GM12878 (cell line): ENCODE measurements at regions not wholly inside any gene's neighbourhood (a gene's known extent, or its start where the extent isn't known, plus 50 kb on each side); places are given as distances from the start of the nearest gene placed in this dataset.

Experiments
- ATAC-seq: fragments of 200-7000 bp; cut with Tn5 transposase; 3 replicates; pipeline ENCODE4 v1.9.1; 2020; ENCODE audit warnings: mild to moderate bottlenecking, moderate library complexity
- BruUV-seq: library from RNA; stranded (reverse); fragments of 400-500 nt; replicated peaks from 2 replicates; lab custom pipeline; 2021; lab: Mats Ljungman, UMichigan
- CTCF ChIA-PET: fragments of 300-600 bp; sonication (Branson Sonifier 250); formaldehyde crosslinking; extraction: SDS; loops from one replicate; lab custom pipeline; 2021; ENCODE audit warnings: inconsistent platforms; lab: Yijun Ruan, JAX
- POLR2A ChIA-PET: fragments of 350-600 bp; formaldehyde crosslinking; extraction: SDS; loops from one replicate; lab custom pipeline; 2021; ENCODE audit warnings: inconsistent platforms; lab: Charles Lee
- RAD21 ChIA-PET: fragments of 300-600 bp; sonication (Branson Sonifier 250); formaldehyde crosslinking; loops from one replicate; lab custom pipeline; 2023; ENCODE audit warnings: antibody characterized with exemption; ENCODE audit not compliant: unreplicated experiment; lab: Charles Lee
- SMC1A ChIA-PET: fragments of 300-600 bp; sonication (Branson Sonifier 250); formaldehyde crosslinking; loops from one replicate; lab custom pipeline; 2023; ENCODE audit not compliant: unreplicated experiment, uncharacterized antibody; lab: Charles Lee
- DNase-seq: peaks from one replicate; pipeline ENCODE4 v3.0.0-alpha.2; 2011; ENCODE audit warnings: low read depth, low spot score
- FAIRE-seq: peaks from 3 replicates; lab custom pipeline; 2011; peaks lifted over from hg19 to GRCh38; lab: Jason Lieb, UNC
- H2AFZ ChIP-seq: 2 replicates; pipeline ENCODE4 v1.6.0; 2011; ENCODE audit warnings: low read depth, low read length, control low read depth; ENCODE audit not compliant: control insufficient read depth
- H3K27ac ChIP-seq: 2 replicates; pipeline ENCODE4 v1.5.1; 2011; ENCODE audit warnings: control low read depth; ENCODE audit not compliant: control insufficient read depth, insufficient read depth
- H3K27me3 ChIP-seq, 2 experiments: replicated peaks in 1 of 2; 2 replicates each; pipeline versions ENCODE4 v1.6.0 to v1.6.1; 2011; ENCODE audit warnings: low read length in 1 of 2; ENCODE audit not compliant: control insufficient read depth in 2 of 2, insufficient read depth in 2 of 2
- H3K36me3 ChIP-seq, 2 experiments: 2 replicates each; pipeline ENCODE4 v1.5.1; 2011; ENCODE audit warnings: low read length in 1 of 2; ENCODE audit not compliant: control insufficient read depth in 2 of 2, insufficient read depth in 2 of 2
- H3K4me1 ChIP-seq: 2 replicates; pipeline ENCODE4 v1.6.1; 2011; ENCODE audit warnings: mild to moderate bottlenecking, low read length, moderate library complexity, mixed read lengths; ENCODE audit not compliant: control insufficient read depth, insufficient read depth
- H3K4me2 ChIP-seq: 2 replicates; pipeline ENCODE4 v1.6.0; 2011; ENCODE audit warnings: control low read depth; ENCODE audit not compliant: control insufficient read depth, insufficient read depth
- H3K4me3 ChIP-seq: fragments of 200-600 bp; sonication (generic); 2 replicates; pipeline ENCODE4 v1.5.1; 2016
- H3K79me2 ChIP-seq: 2 replicates; pipeline ENCODE4 v1.6.0; 2011; ENCODE audit warnings: low read length; ENCODE audit not compliant: control insufficient read depth, insufficient read depth
- H3K9ac ChIP-seq: 2 replicates; pipeline ENCODE4 v1.8.0; 2011; ENCODE audit warnings: low read length, control low read depth, mixed read lengths; ENCODE audit not compliant: control insufficient read depth, insufficient read depth
- H3K9me3 ChIP-seq: replicated peaks from 3 replicates; pipeline ENCODE4 v1.5.1; 2011; ENCODE audit warnings: mild to moderate bottlenecking, low read length; ENCODE audit not compliant: control insufficient read depth, insufficient read depth
- H4K20me1 ChIP-seq: 2 replicates; pipeline ENCODE4 v1.6.0; 2011; ENCODE audit not compliant: control insufficient read depth, insufficient read depth
- BACH1 ChIP-seq: fragments of 450-650 bp; IDR thresholded peaks from 2 replicates; pipeline ENCODE4 v1.6.1; 2017; ENCODE audit warnings: mild to moderate bottlenecking, borderline replicate concordance
- E4F1 ChIP-seq: fragments of 450-650 bp; IDR thresholded peaks from 2 replicates; pipeline ENCODE4 v1.6.1; 2018; ENCODE audit warnings: borderline replicate concordance, mild to moderate bottlenecking; ENCODE audit not compliant: partially characterized antibody
- EED ChIP-seq: sonication (generic); IDR thresholded peaks from 2 replicates; pipeline ENCODE4 v1.6.1; 2016; ENCODE audit warnings: antibody characterized with exemption, low read depth
- EGR1 ChIP-seq, 2 experiments: IDR thresholded peaks; 1 replicate in 1 of 2; 2 replicates in 1 of 2; pipeline ENCODE4 v1.6.1; 2011 to 2012; ENCODE audit warnings: low read depth in 2 of 2, low read length in 2 of 2, borderline replicate concordance in 1 of 2, mild to moderate bottlenecking in 1 of 2, moderate library complexity in 1 of 2
- EP300 ChIP-seq, 2 experiments: fragments of 150-350 bp in 1 of 2; IDR thresholded peaks; 2 replicates each; pipeline ENCODE4 v1.6.1; 2011 to 2012; ENCODE audit warnings: low read depth in 2 of 2, low read length in 2 of 2, borderline replicate concordance in 1 of 2, improper control_type of control experiment in 1 of 2, inconsistent platforms in 1 of 2; ENCODE audit not compliant: control insufficient read depth in 1 of 2
- EZH2 ChIP-seq: IDR thresholded peaks from 2 replicates; pipeline ENCODE4 v1.6.1; 2012; ENCODE audit warnings: low read depth, mild to moderate bottlenecking, control low read depth, inconsistent platforms, low read length, borderline replicate concordance; ENCODE audit not compliant: control insufficient read depth
- KLF5 ChIP-seq: fragments of 450-650 bp; IDR thresholded peaks from 2 replicates; pipeline ENCODE4 v1.6.1; 2014; ENCODE audit warnings: mild to moderate bottlenecking; ENCODE audit not compliant: partially characterized antibody
- MAX ChIP-seq: IDR thresholded peaks from 2 replicates; pipeline ENCODE4 v1.6.1; 2012; ENCODE audit warnings: low read depth, low read length, improper control_type of control experiment
- NKRF ChIP-seq: fragments of 450-650 bp; conservative IDR thresholded peaks from 2 replicates; pipeline ENCODE4 v1.6.1; 2017; ENCODE audit warnings: mild to moderate bottlenecking, moderate library complexity
- PBX3 ChIP-seq: IDR thresholded peaks from 2 replicates; pipeline ENCODE4 v1.6.1; 2011; ENCODE audit warnings: mild to moderate bottlenecking, low read depth, low read length, moderate library complexity; ENCODE audit not compliant: insufficient replicate concordance
- REST ChIP-seq: IDR thresholded peaks from 2 replicates; pipeline ENCODE4 v1.6.1; 2012; ENCODE audit warnings: mild to moderate bottlenecking, low read depth, low read length
- SMC3 ChIP-seq: IDR thresholded peaks from 2 replicates; pipeline ENCODE4 v1.6.1; 2011; ENCODE audit warnings: low read length, improper control_type of control experiment, borderline replicate concordance
- SREBF2 ChIP-seq: IDR thresholded peaks from 2 replicates; pipeline ENCODE4 v1.6.1; 2012; ENCODE audit warnings: mild to moderate bottlenecking, low read length
- WGBS: methylation state at CpG from one replicate; pipeline ENCODE4 v1.1.6; 2016; ENCODE audit warnings: low lambda C conversion rate; ENCODE audit not compliant: insufficient replicate concordance, insufficient coverage; ENCODE audit errors: missing lambda C conversion rate; 5-methylcytosine and 5-hydroxymethylcytosine counted together
- in situ Hi-C: fragments of 300-500 bp; cut with MboI; formaldehyde crosslinking; loops from 9 replicates; pipeline ENCODE4 v1.14.3; 2018; ENCODE audit warnings: mixed read lengths
- intact Hi-C: fragments of 100-400 bp; cut with micrococcal nuclease; formaldehyde crosslinking; loops from one replicate; pipeline ENCODE4 v1.14.2; 2022; ENCODE audit not compliant: unreplicated experiment

- no peak for FAIRE-seq
- Histone ChIP-seq H3K9ac (no peak overlapping the region), H3K36me3 (no peaks in the 10 kb centered on the region), H3K79me2 (no peaks in the 10 kb centered on the region), H3K27ac (no peak overlapping the region), H4K20me1 (no peaks in the 10 kb centered on the region), H3K9me3 (no peaks in the 10 kb centered on the region; the same call in 2 of the 3 replicates), H3K4me2 (no peak overlapping the region), H2AFZ (no peak overlapping the region), H3K4me3 (no peak overlapping the region), H3K4me1 (no peaks in the 10 kb centered on the region), H3K27me3 (no peaks in the 10 kb centered on the region)
- no peak for DNase-seq
- SMC1A ChIA-PET = no interaction called here
- CTCF ChIA-PET = no interaction called here
- RAD21 ChIA-PET = no interaction called here
- POLR2A ChIA-PET = no interaction called here
- ATAC-seq = no peak
- 25% methylated on average over 5 of the region's 5 CpGs for WGBS
- intact Hi-C loops (no loop called here), in situ Hi-C loops (no loop called here)
- BruUV-seq = no TSS peak
- no peak for TF ChIP-seq NKRF
- TF ChIP-seq EGR1 (IDR thresholded peaks at IDR 0.05; ENCODE audit: borderline replicate concordance in 1 of 2, low read depth in 2 of 2, low read length in 2 of 2) = no peak
- no peak for TF ChIP-seq KLF5
- TF ChIP-seq E4F1 = no peak
- no peak for TF ChIP-seq SREBF2
- no peak for TF ChIP-seq EP300 (IDR thresholded peaks at IDR 0.05; ENCODE audit: borderline replicate concordance in 1 of 2, control insufficient read depth in 1 of 2, low read depth in 2 of 2, low read length in 2 of 2)
- no peak for TF ChIP-seq EZH2
- TF ChIP-seq EED = no peak
- no peak for TF ChIP-seq MAX
- no peak for TF ChIP-seq REST
- no peak for TF ChIP-seq BACH1
- TF ChIP-seq SMC3 = no peak
- no peak for TF ChIP-seq PBX3
Measured at GRCh38 chr6:166014966-166015365, 152.7 kb downstream of the TBXT start.
